OCI-LY1 (cell line): ENCODE measurements at regions not wholly inside any gene's neighbourhood (a gene's known extent, or its start where the extent isn't known, plus 50 kb on each side); places are given as distances from the start of the nearest gene placed in this dataset.

Experiments used
- CTCF ChIP-seq: fragments of 200-600 bp; sonication (generic), shearing (Covaris generic); IDR thresholded peaks from 2 replicates; pipeline ENCODE4 v1.5.1; 2017; ENCODE audit warnings: mild to moderate bottlenecking, antibody characterized with exemption, low read length, moderate library complexity, mixed read lengths
- EZH2 ChIP-seq: fragments of 200-600 bp; sonication (generic), shearing (Covaris generic); IDR thresholded peaks from 2 replicates; pipeline ENCODE4 v1.8.0; 2017; ENCODE audit warnings: borderline replicate concordance, mixed run types, mild to moderate bottlenecking, antibody characterized with exemption, low read length, moderate library complexity, mixed read lengths

- TF ChIP-seq CTCF (no peak), EZH2 (no peak)
These were observed 634.6 kb downstream of the ETNK1 start for GRCh38 chr12:23259558-23259957.
